HG03045 (cell line): ENCODE measurements at regions not wholly inside any gene's neighbourhood (a gene's known extent, or its start where the extent isn't known, plus 50 kb on each side); places are given as distances from the start of the nearest gene placed in this dataset.

Experiments used
- ATAC-seq: cut with Tn5 transposase; IDR thresholded peaks from one replicate; pipeline ENCODE4 v1.9.1; 2021; ENCODE audit warnings: mild to moderate bottlenecking, moderate library complexity; ENCODE audit not compliant: unreplicated experiment

DNA sequence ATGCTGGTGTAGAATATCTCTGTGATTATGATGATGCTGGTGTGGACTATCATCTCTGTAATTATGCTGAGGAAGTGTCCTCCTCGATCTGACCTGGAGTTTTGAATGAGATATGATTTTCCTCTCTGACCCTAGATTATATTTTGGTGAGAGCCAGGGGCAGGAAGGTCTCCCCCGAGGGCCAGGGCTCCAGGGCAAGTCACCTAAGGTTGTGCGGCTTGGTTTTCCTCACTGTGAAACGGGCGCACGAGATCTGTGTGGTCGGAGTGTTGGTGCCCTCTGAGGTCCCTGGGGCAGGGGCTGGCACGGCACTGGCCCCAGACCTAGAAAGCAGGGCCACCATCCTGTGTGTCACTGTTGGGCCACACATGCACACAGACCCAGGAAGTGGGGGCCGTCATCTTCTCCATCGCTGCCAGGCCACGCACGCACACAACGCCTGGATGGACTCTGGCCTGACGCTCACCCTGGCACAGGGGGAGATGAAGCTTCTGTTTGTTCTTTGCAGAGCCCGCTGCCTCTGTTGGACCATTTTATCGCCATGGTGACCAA, 67.7 kb upstream of the ZNF469 start:
- ATAC-seq: no peak

DNA sequence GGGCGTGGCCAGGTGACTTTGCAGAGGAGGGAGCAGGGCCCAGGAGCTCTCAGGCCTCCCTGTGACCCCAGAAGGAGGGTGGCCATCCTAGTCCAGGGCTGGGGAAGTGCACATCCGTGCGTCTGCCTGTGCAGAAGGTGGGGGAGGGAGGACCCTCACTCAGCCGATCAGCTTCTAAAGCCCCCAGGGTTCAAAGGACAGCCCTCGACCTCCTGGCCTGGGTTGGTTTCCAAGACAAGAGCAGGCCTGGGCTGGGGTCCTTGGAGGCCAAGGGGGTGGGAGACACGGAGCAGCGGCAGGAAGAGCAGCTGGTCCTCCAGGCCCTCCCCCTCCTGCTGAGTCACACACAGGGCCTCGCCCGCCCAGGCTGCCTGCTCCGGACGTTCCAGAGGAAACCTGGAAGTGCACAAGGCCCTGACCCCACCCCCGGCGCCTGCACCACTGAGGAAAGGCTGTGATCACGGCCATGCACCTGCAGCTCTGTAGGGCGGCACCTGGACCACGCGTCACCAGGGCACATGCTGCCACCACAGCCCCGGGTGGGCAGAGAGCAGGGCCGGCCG, 67.1 kb upstream of the ZNF469 start:
- no peak for ATAC-seq

DNA sequence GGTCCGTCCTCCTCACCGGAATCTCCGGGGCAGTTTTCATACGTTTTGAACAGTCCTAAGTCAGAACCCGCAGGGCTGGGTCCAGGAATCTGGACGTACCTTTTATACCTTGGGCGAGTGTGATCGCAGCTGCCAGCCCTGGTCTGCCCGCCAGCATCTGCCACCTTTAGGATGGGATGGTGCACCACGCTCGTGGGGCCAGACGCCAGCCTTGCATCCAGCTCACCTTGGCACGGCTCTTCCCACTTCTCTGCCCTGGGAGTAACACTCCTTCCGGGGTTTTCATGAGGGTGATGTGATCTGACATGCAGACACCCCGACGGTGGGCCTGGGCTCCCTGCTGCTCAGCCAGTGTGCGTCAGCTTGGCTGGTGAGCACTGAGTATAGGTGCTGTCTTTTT, 66.6 kb upstream of the ZNF469 start:
- ATAC-seq: no peak

DNA sequence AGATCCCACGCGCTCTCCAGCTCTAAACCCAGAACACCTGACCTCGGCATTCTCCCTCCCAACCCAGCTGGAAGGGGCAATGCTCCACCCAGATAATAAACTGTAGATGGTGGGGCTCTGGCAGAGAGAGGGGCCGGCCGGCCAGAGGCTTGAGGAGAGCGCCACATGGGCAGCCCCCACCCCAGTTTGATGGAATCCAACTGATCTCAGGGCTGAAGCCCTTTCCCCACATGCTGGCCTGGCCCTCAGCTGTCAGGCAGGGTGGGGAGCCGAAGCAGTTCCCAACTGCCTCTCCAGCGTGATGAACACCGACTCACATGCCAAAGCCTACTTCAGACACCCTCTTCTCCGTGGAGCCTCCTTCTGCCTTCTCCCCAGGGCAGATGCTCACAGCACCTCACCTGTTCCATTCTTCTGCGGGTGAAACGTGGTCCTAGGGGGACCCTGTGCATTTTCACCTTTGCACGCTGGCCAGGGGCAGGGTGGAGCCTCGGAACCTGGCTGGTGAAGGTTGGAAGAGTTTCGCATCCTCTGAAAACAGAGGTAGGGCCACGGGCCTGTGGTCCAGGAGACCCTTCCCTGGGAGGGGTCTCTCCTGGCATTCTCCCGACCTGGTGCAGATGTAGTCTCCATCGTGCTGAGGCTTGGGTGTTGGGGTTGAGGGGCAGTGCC, 65.7 kb upstream of the ZNF469 start:
- ATAC-seq: no peak

DNA sequence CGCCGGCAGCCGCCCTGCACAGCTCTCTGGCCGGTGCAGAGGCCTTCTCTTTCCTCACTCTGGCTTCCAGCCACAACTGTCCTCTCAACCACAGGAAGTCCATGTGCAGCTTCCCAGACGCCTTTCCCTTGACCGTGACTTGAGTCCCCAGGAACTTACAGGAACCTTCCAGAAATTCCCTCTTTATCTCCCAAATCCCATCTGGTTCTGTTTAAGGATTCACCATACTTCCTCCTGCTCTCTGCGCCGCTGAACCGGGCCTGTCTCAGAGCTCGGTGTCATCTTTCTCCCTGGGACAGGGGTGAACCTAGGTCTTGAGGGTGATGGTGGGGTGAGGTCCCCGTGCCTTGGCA, 65.2 kb upstream of the ZNF469 start:
- ATAC-seq: no peak

DNA sequence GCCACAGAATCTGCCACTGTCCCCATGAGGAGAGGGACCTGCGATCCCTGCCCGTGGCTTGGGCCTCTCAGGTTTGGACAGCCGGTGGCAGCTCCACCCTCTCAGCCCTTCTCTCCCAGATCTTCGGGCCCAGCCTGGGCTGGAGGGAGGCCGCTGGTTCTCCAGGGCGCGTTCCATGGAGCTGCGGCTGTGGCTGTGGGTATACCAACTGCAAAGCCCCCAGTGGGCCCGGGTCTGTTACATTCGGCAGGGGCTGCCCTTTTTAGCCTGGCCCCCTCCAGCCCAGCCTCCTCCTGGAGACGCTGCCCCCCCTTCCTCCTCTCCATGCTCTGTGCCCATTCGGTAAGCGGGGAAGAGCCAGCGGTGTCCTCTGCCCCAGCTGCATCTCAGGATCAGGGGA, 64.7 kb upstream of the ZNF469 start:
- ATAC-seq: no peak

DNA sequence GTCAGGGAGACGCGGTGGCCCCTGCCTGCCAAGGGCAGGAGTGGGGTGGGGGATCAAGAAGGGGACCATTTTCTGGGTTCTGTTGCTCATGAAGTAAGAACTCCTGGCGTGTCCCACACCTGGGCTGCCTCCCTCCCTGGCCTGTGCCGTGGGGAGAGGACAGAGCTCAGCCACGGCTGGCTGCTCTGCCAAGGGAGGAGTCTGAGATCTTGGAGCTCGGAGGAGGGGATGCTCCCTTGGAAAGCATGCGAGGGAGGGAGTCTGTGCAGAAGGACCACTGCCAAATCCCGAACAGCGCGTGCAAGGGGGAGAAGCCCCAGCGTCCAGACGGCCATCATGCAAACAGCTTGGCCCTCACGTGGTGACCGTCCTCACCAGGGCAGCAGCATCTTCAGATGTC, 64.2 kb upstream of the ZNF469 start:
- no peak for ATAC-seq

DNA sequence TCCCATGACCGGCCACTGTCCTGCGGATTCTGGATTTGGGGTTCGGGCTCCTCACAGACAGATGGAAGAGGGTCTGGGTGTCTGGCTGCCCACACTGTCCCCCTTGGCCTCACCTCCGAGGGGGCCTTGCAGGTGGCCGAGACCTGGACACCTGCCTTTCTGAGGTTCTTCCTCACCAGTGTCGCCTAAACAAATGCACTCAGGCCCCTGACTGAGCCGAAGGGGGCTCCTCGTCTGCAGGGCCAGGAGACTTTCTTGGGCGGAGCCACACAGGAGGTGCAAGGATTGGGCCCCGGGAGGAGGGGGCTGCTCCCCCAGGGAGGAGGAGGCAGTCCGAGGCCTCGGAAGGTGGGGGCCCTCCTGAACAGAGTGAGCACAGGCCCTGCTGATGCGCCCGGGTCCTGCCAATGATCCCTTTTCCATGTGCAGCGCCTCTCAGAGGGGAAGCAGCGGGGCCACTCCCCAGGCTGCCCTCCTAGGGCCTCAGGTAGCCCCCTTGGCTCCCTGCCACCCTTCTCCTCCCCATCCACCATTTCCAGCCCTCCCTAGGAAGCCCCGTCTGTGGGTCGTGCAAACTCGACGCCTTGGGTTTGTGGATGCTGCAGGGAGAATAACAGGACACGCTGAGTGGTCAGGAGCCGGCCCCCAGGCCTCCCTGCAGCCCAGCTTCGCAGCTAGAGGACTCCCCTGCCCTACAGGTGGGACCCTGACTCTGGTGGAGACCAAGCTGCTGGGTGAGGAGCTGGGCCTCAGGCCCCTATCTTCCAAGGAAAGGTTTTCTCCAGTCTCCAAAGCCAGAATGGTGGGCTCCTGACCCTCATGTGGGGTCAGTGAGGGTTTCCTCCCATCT, 63.4 kb upstream of the ZNF469 start:
- ATAC-seq: no peak

DNA sequence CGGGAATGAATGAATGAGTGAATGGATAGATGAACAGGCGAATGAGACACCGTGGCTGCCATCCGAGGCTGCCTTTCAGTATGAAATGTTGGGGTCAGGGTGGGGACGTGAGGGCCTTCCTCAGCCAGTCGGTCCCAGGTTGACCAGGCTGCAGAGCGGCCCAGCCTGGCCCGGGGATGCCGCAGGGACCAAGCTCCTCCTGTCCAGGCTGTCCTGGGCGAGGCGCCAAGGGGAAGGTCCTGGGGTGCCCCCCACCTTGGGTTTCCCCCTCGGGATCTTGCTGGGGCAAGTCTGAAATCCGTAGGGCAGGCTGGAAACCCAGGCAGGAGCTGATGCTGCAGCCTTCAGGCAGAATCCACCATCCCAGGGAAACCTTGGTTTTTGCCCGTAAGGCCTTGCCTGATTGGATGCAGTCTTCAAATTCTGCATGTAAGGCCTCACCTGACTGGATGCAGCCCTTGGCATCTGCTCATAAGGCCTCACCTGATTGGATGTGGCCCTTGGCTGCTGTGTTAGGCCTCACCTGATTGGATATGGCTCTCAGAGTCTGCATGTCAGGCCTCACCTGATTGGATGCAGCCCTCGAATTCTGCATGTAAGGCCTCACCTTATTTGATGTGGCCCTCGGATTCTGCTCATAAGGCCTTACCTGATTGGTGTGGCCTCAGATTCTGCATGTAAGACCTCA, 61.7 kb upstream of the ZNF469 start:
- no peak for ATAC-seq

DNA sequence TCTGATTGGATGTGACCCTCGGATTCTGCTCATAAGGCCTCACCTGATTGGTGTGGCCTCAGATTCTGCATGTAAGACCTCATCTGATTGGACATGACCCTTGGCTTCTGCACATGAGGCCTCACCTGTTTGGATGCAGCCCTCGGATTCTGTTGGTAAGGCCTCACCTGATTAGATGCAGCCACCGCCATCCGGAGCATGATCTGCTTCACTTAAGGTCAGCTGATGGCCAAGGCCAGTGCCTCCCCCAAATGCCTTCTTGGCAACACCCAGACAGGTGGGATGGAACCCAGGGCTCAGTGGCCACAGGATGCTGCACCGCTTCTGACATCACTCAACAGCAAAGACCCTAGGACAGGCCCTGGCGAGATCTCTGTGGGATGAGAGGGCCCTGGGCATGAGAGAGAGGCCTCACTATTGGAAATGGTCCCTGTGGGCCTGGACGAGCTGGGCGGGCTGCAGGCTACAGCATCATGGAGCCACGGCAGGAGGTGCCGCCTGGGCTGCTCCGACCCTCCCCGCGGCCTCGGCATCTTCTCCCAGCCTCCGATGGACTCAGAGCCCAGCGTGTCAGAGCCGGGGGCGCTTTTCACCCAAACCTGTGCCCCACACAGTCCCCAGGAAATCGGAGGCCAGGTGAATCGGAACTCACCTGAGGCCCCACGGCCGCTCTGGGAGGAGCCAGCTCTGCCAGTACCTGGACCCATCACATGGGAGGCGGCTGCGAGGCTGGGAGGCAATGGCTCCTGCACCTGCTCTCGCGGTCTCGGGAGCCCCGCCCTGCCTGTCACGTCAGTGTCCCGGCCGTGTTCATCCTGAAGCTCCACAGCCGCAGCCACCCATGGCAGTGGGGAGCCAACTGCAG, 60.9 kb upstream of the ZNF469 start:
- no peak for ATAC-seq

DNA sequence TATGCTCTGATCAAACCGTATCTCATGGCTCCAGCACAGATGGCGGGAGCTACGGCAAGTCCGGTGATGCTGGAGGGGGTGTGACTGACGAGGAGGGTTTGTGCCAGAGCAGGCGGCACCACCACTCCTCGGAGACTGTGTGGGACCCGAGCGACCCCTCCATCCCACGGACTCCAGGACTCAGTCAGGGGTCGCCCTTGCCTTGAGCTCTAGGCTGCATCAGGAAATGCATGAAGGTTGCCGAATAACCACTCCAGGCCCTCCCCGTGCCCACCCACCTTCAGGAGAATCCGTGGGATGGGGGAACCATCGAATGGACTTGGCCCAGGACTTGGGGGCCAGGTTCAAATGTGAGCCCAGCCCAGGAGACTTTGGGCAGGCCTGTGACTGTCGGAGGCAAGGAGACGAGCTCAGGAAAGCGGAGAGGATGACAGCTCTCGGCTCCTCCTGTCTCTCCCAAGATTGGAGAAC, 60.2 kb upstream of the ZNF469 start:
- ATAC-seq: no peak

DNA sequence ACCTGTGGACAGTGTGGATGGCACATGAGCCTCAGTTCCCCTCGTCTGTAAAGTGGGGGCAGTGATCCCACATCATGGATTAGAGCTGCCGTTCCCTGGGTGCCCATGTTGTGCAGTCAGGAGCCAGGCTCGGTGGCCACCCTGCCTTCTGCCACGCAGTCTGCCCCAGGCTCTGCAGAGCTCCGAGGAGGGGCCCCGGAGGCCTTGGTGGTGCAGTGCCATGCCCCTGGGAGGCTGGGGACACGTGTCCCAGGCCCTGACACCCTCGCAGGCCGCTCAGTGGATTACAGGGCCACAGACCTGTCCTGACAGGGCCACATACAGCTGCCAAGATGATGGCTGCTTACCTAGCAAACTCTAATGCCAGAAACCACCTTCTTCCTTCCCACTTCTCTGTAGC, 59.7 kb upstream of the ZNF469 start:
- no peak for ATAC-seq

DNA sequence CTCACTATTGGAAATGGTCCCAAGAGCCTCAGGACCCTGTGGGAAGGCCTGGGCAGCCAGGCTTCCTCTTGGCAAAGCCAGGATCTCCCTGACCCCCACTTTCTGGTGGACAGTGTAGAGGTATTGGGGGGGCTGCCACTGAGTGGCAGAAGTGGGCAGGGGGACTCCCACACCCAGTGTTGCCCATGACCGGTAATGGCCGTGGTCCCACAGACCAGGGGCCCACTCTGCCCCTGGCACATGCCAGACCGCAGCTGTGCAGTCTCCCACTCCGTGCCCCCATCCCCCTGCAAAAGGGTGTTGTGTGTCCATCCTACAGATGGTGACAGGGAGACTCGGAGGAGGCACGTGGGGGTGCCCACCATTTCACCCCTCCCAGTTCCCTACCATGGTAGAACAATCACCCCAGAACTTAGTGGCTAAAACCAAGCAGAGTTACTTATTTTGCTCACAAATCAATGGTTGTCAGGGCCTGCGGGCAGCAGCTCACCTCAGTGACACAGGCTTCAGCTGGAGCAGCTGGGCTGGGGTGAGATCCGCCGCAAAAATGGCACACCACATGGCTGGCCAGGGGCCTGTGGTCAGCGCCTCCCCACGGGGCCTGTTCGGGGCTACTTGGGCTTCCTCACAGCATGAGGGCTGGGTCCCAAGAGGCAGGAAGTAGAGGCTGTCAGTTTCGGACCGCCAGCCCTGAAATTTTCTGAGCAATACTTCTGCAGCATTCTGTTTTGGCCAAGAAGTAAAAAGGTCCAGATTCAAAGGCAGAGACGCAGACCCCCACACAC, 59.0 kb upstream of the ZNF469 start:
- ATAC-seq: no peak

DNA sequence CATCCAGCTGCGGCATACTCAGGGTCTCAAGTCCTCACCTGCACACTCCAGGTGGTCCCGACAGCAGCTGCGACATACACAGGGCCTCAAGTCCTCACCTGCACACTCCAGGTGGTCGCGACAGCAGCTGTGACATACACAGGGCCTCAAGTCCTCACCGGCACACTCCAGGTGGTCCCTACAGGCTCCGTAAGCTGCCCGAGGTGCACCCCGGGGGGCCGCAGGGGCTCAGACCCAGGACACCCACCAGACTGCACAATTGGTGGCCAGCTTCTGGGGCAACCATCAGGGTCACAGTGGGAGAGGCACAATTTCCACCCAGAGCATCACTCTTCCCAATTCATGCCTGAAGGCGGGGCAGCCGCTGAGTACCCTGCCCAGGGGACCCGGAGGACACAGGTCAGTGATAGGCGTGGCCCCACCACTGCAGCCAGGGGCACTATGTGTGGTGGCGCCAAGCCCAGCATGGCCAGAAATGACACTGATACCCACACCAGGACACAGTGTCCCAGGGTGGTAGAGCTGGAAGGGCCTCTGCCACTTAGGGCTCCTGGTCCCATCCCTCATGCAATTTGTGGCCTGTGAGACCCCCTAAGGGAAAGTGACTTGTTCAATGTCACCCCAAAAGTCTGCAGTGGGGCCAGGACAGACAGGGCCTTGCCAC, 57.5 kb upstream of the ZNF469 start:
- no peak for ATAC-seq

DNA sequence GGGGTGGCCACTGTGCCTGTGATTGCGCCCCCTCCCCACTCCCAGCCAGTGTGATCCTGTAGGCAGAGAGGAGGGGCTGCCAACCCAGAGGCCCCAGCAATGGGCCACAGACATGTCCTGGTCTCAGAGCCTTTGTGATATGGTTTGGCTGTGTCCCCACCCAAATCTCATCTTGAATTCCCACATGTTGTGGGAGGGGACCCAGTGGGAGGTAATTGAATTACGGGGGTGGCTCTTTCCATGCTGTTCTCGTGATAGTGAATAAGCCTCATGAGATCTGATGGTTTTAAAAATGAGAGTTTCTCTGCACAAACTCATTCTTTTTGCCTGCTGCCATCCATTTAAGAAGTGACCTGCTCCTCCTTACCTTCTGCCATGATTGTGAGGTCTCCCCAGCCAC, 56.8 kb upstream of the ZNF469 start:
- no peak for ATAC-seq

DNA sequence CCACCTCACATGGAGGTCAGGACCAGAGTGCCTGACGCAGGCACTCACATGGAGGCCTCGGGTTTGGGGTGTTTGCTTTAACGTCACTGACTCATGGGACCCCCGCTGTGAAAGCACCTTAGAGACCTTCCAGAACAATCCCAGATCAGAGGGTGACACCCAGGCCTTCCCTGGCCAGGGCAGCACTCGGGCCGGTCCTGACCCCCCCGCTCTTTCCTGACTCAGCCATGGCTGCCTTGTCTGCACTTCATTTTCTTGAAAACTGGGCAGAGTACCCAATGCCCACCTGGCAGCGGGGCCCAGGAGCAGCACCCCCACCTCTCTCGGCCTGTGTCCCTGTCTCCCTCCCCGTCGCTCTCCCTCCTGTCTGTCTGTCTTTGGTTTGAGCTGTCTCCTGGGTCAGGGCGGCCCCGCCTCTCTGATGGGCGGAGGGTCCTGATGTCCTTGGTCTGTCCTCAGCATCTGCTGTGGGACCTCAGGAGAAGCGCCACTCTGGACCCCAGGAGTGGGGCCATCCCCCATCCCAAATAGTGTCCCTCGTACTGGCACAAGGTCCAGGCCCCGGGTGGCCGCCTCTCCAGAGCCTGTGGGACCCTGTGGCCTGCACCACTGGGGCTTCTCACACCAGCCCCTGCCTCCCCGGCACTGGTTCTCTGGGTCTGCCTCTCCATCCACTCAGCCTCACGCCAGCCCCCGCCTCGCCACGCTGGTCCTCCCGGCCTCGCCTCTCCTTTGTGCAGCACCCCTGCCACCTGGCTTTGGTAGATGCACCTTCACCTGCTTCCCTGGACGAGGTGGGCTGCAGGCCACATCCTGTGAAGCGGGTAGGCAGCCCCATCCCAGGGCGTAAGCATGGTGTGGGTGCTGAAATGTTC, 55.9 kb upstream of the ZNF469 start:
- ATAC-seq: no peak

DNA sequence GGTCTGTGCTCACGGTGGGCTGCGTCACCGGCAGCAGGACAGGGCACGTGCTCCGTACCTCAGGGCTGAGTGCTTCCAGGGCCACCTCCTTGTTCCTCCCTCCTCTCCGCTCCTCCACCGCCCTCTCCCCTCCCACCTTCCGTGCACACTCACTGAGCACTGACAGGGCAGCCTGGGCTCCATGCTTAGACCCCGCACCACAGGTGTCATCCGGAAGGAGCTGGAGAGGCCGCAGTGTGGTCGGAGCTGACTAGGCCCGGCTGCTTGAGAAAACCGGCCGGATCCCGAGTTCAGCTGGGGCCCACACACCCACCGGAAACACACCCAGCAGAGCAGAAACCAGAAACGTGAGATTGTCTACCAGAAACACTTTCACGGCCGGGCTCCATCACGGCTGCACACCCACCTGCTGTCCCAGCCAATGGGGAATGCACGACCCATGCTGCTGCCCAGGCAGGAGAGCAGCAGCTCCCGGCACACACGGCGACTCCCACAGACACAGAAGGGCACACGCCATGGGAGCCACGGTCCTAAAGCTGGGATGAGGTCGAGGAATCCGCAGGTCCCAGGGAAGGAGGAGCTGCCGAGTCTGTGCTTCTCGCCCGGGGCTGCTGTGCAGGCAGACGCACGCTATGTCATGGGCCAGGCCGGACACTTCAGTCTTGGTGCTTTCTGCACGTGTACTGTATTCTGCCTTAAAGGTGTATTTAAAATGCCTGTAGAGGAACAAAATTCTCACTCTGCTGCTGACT, 55.0 kb upstream of the ZNF469 start:
- no peak for ATAC-seq
